Keratinocyte (primary cell): ENCODE measurements at regions not wholly inside any gene's neighbourhood (a gene's known extent, or its start where the extent isn't known, plus 50 kb on each side); places are given as distances from the start of the nearest gene placed in this dataset.

Experiments
- CTCF ChIP-seq, 3 experiments: IDR thresholded peaks in 1 of 3; conservative IDR thresholded peaks in 1 of 3; optimal IDR thresholded peaks in 1 of 3; 2 replicates in 2 of 3; 3 replicates in 1 of 3; pipeline versions ENCODE3 to v1.5.1; 2011; ENCODE audit warnings: low read length in 3 of 3, mild to moderate bottlenecking in 3 of 3, moderate library complexity in 2 of 3, control low read depth in 1 of 3, inconsistent platforms in 1 of 3; ENCODE audit not compliant: insufficient read depth in 2 of 3; ENCODE audit errors: extremely low read depth in 1 of 3
- EZH2 ChIP-seq: IDR thresholded peaks from one replicate; pipeline ENCODE4 v1.6.1; 2012; ENCODE audit warnings: inconsistent platforms, mild to moderate bottlenecking, low read length, moderate library complexity

DNA sequence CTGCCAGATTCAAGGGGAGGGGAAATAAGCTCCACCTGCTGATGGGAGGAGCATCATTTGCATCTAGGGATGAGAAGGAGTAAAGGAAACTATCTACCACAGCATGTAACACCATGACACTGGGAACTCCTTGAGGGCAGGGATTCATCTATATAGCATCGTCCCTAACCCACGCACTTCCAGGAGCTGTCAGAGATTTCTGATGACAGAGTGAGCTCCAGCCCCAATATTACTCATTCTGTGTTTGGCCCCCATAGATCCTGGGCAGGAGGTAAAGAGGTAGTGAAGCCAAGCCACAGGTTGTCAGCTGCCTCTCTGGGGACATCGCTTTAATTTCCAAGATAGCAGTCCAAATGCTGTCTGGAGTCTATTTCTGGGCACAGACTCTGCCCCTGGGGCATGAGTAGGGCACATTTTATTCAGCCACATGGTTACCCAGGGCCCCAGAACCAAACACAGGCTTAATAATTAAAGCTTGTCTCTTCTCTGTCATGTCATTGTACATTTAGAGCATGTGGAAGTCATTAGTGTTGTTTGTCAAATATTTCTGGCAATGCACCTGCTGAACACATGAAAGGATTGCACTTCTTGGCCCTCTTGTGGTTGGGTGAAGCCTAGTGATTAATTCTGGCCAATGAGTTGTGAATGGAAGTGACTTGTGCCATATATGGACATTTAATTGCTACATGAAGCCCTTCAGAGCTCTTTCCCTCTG is 105.9 kb upstream of the POU3F1 start:
- peak; percentile 33 to 53 (median 47) for TF ChIP-seq CTCF (optimal IDR thresholded peaks at IDR 0.05 in 1 of 3, IDR thresholded peaks at IDR 0.05 in 1 of 3, conservative IDR thresholded peaks at IDR 0.05 in 1 of 3; ENCODE audit: extremely low read depth in 1 of 3, insufficient read depth in 2 of 3, low read length in 3 of 3)
- no peak for TF ChIP-seq EZH2
